Endothelial cell of umbilical vein (primary cell): ENCODE measurements at regions not wholly inside any gene's neighbourhood (a gene's known extent, or its start where the extent isn't known, plus 50 kb on each side); places are given as distances from the start of the nearest gene placed in this dataset.

Experiments used
- BruUV-seq: library from RNA; stranded (reverse); fragments of 400-500 nt; replicated peaks from 2 replicates; lab custom pipeline; 2021; lab: Mats Ljungman, UMichigan
- CTCF ChIA-PET: fragments of 300-600, 350-600 bp; sonication (Branson Sonifier 250); formaldehyde crosslinking; loops from one replicate; lab custom pipeline; 2021; ENCODE audit warnings: antibody characterized with exemption, inconsistent platforms; lab: Charles Lee
- POLR2A ChIA-PET: fragments of 300-600, 350-600 bp; sonication (Branson Sonifier 250); formaldehyde crosslinking; loops from one replicate; lab custom pipeline; 2021; ENCODE audit warnings: antibody characterized with exemption, inconsistent platforms; lab: Charles Lee
- DNase-seq: peaks from one replicate; pipeline ENCODE4 v3.0.0-alpha.2; 2011; ENCODE audit warnings: low read depth, low spot score
- FAIRE-seq: peaks from 2 replicates; lab custom pipeline; 2011; peaks lifted over from hg19 to GRCh38; lab: Jason Lieb, UNC
- H2AFZ ChIP-seq: 2 replicates; pipeline ENCODE4 v1.6.0; 2012; ENCODE audit warnings: low read depth, low read length, control low read depth, inconsistent platforms
- H3K27ac ChIP-seq: 2 replicates; pipeline ENCODE4 v1.5.1; 2011; ENCODE audit warnings: low read depth, mild to moderate bottlenecking, control low read depth, low read length, moderate library complexity; ENCODE audit not compliant: insufficient read depth
- H3K27me3 ChIP-seq, 2 experiments: 2 replicates each; pipeline versions ENCODE4 v1.6.0 to v1.6.1; 2011; ENCODE audit warnings: low read length in 2 of 2, mixed read lengths in 1 of 2; ENCODE audit not compliant: control insufficient read depth in 2 of 2, insufficient read depth in 2 of 2
- H3K36me3 ChIP-seq, 2 experiments: 2 replicates in 1 of 2; 3 replicates in 1 of 2; pipeline ENCODE4 v1.5.1; 2011; ENCODE audit warnings: low read length in 2 of 2, mild to moderate bottlenecking in 1 of 2, moderate library complexity in 1 of 2; ENCODE audit not compliant: control insufficient read depth in 2 of 2, insufficient read depth in 2 of 2; ENCODE audit errors: extremely low read depth in 1 of 2
- H3K4me1 ChIP-seq: 3 replicates; pipeline ENCODE4 v1.5.1; 2011; ENCODE audit warnings: mild to moderate bottlenecking, low read length; ENCODE audit not compliant: control insufficient read depth, insufficient read depth; ENCODE audit errors: extremely low read depth
- H3K4me2 ChIP-seq: 2 replicates; pipeline ENCODE4 v1.6.1; 2011; ENCODE audit warnings: low read length, control low read depth, mixed read lengths; ENCODE audit not compliant: insufficient read depth
- H3K4me3 ChIP-seq, 3 experiments: fragments of 200-600 bp in 1 of 3; sonication (generic), shearing (Covaris generic) in 1 of 3; replicated peaks in 1 of 3; 2 replicates each; pipeline ENCODE4 v1.5.1; 2011 to 2016; ENCODE audit warnings: control low read depth in 3 of 3, low read length in 3 of 3, mild to moderate bottlenecking in 2 of 3, inconsistent platforms in 1 of 3, low read depth in 1 of 3, moderate library complexity in 1 of 3; ENCODE audit not compliant: insufficient read depth in 1 of 3
- H3K79me2 ChIP-seq: 2 replicates; pipeline ENCODE4 v1.6.0; 2012; ENCODE audit warnings: low read length, inconsistent platforms; ENCODE audit not compliant: control insufficient read depth, insufficient read depth
- H3K9ac ChIP-seq: replicated peaks from 2 replicates; pipeline ENCODE3; 2011; ENCODE audit warnings: low read length, control low read depth; ENCODE audit not compliant: insufficient read depth; ENCODE audit errors: extremely low read depth
- H3K9me1 ChIP-seq: replicated peaks from 3 replicates; pipeline ENCODE4 v1.6.0; 2011; ENCODE audit warnings: mild to moderate bottlenecking, low read length; ENCODE audit not compliant: control insufficient read depth, insufficient read depth; ENCODE audit errors: extremely low read depth
- H3K9me3 ChIP-seq: replicated peaks from 2 replicates; pipeline ENCODE4 v1.5.1; 2012; ENCODE audit warnings: low read length, inconsistent platforms; ENCODE audit not compliant: control insufficient read depth, insufficient read depth
- H4K20me1 ChIP-seq: replicated peaks from 2 replicates; pipeline ENCODE3; 2011; ENCODE audit warnings: mild to moderate bottlenecking, low read length; ENCODE audit not compliant: control insufficient read depth, insufficient read depth; ENCODE audit errors: extremely low read depth
- CTCF ChIP-seq, 2 donors: IDR thresholded peaks; 1 replicate in 1 of 2; 2 replicates in 1 of 2; pipeline ENCODE4 v1.5.1; 2011; ENCODE audit warnings: low read length in 2 of 2, mild to moderate bottlenecking in 2 of 2, moderate library complexity in 2 of 2, control low read depth in 1 of 2, inconsistent platforms in 1 of 2, low read depth in 1 of 2; ENCODE audit not compliant: insufficient read depth in 1 of 2; ENCODE audit errors: extremely low read depth in 1 of 2
- EZH2 ChIP-seq: IDR thresholded peaks from 2 replicates; pipeline ENCODE4 v1.6.1; 2012; ENCODE audit warnings: borderline replicate concordance, low read depth, mild to moderate bottlenecking, moderate library complexity, low read length, inconsistent platforms; ENCODE audit not compliant: severe bottlenecking
- FOS ChIP-seq: IDR thresholded peaks from 2 replicates; pipeline ENCODE4 v1.6.1; 2011; ENCODE audit warnings: mild to moderate bottlenecking, low read length, moderate library complexity, borderline replicate concordance; ENCODE audit not compliant: insufficient read depth
- GATA2 ChIP-seq: IDR thresholded peaks from 2 replicates; pipeline ENCODE4 v1.7.0; 2011; ENCODE audit warnings: low read depth, mild to moderate bottlenecking, moderate library complexity, mixed read lengths, low read length; ENCODE audit not compliant: insufficient read length, insufficient read depth
- MAX ChIP-seq: IDR thresholded peaks from 2 replicates; pipeline ENCODE4 v1.6.1; 2011; ENCODE audit not compliant: insufficient read depth, insufficient read length
- MYC ChIP-seq: IDR thresholded peaks from one replicate; pipeline ENCODE4 v1.6.1; 2011; ENCODE audit warnings: mild to moderate bottlenecking, low read depth, low read length
- POLR2A ChIP-seq: IDR thresholded peaks from 2 replicates; pipeline ENCODE4 v1.6.1; 2012; ENCODE audit warnings: low read depth, mild to moderate bottlenecking, control low read depth, low read length
- POLR2AphosphoS5 ChIP-seq: IDR thresholded peaks from 2 replicates; pipeline ENCODE4 v1.6.1; 2012; ENCODE audit warnings: low read depth, mild to moderate bottlenecking, control low read depth, low read length, moderate library complexity; ENCODE audit not compliant: insufficient read depth
- dilution Hi-C: fragments of 300-500 bp; cut with MboI; formaldehyde crosslinking; loops from one replicate; pipeline ENCODE4 v1.15.0; 2019; ENCODE audit warnings: low sequenced_read_pairs; ENCODE audit not compliant: extremely low pct_ligation_motif_present
- intact Hi-C: fragments of 100-400 bp; cut with micrococcal nuclease; formaldehyde crosslinking; loops from one replicate; pipeline ENCODE4 v1.10.0; 2022

- ChIA-PET CTCF (interaction anchor here (0.8 to 1.2 kb wide), 2 partner anchors 13 to 117 kb away, joined by 3 read pairs; no protein-coding TSS in a partner anchor), POLR2A (no interaction called here)
- no peak for DNase-seq
- TF ChIP-seq MYC: no peak
- TF ChIP-seq CTCF (IDR thresholded peaks at IDR 0.05; ENCODE audit: extremely low read depth in 1 of 2, insufficient read depth in 1 of 2, low read depth in 1 of 2, low read length in 2 of 2): no peak
- no peak for TF ChIP-seq GATA2
- TF ChIP-seq EZH2: no peak
- H3K27ac ChIP-seq: no peak overlapping the region
- H2AFZ ChIP-seq: no peak overlapping the region
- no peaks in the 10 kb centered on the region for H3K4me1 ChIP-seq
- no peaks in the 10 kb centered on the region for H4K20me1 ChIP-seq
- intact Hi-C loops: no loop called here
- no peaks in the 10 kb centered on the region for H3K79me2 ChIP-seq
- no peak overlapping the region for H3K4me2 ChIP-seq
- H3K4me3 ChIP-seq: no peak overlapping the region
- H3K9me3 ChIP-seq: no peaks in the 10 kb centered on the region
- H3K36me3 ChIP-seq: no peaks in the 10 kb centered on the region
- H3K27me3 ChIP-seq: peaks cover 0 to 1% of the 10 kb centered on the region in 2 experiments
- no TSS peak for BruUV-seq
- dilution Hi-C loops: no loop called here
- no peaks in the 10 kb centered on the region for H3K9me1 ChIP-seq
- no peak overlapping the region for H3K9ac ChIP-seq
- FAIRE-seq: no peak
These were observed 324.5 kb downstream of the PREX1 start for GRCh38 chr20:48503166-48503815.

GRCh38 chr20:48502758-48503157 lies 325.0 kb downstream of the PREX1 start:
- H3K4me1 ChIP-seq: no peaks in the 10 kb centered on the region
- no TSS peak for BruUV-seq
- H3K27me3 ChIP-seq: peaks cover 0 to 1% of the 10 kb centered on the region in 2 experiments
- no peaks in the 10 kb centered on the region for H3K79me2 ChIP-seq
- no peaks in the 10 kb centered on the region for H3K9me3 ChIP-seq
- dilution Hi-C loops: no loop called here
- ChIA-PET CTCF (interaction anchor here (0.8 kb wide), 1 partner anchor 118 kb away, joined by 3 read pairs; no protein-coding TSS in a partner anchor), POLR2A (no interaction called here)
- no peaks in the 10 kb centered on the region for H3K9me1 ChIP-seq
- FAIRE-seq: no peak
- no peak overlapping the region for H3K4me2 ChIP-seq
- H3K4me3 ChIP-seq: no peak overlapping the region
- H3K9ac ChIP-seq: no peak overlapping the region
- H3K27ac ChIP-seq: no peak overlapping the region
- intact Hi-C loops: no loop called here
- DNase-seq: no peak
- H3K36me3 ChIP-seq: no peaks in the 10 kb centered on the region
- no peak overlapping the region for H2AFZ ChIP-seq
- TF ChIP-seq MAX: no peak
- no peak for TF ChIP-seq MYC
- TF ChIP-seq EZH2: no peak
- TF ChIP-seq FOS: no peak
- TF ChIP-seq POLR2AphosphoS5: no peak
- no peak for TF ChIP-seq POLR2A
- no peak for TF ChIP-seq GATA2
- TF ChIP-seq CTCF (IDR thresholded peaks at IDR 0.05; ENCODE audit: extremely low read depth in 1 of 2, insufficient read depth in 1 of 2, low read depth in 1 of 2, low read length in 2 of 2): no peak
- H4K20me1 ChIP-seq: no peaks in the 10 kb centered on the region
